HG02571 (cell line): ENCODE measurements at regions not wholly inside any gene's neighbourhood (a gene's known extent, or its start where the extent isn't known, plus 50 kb on each side); places are given as distances from the start of the nearest gene placed in this dataset.

Experiments
- ATAC-seq: cut with Tn5 transposase; IDR thresholded peaks from one replicate; pipeline ENCODE4 v1.9.1; 2021; ENCODE audit warnings: mild to moderate bottlenecking, moderate library complexity; ENCODE audit not compliant: unreplicated experiment

DNA sequence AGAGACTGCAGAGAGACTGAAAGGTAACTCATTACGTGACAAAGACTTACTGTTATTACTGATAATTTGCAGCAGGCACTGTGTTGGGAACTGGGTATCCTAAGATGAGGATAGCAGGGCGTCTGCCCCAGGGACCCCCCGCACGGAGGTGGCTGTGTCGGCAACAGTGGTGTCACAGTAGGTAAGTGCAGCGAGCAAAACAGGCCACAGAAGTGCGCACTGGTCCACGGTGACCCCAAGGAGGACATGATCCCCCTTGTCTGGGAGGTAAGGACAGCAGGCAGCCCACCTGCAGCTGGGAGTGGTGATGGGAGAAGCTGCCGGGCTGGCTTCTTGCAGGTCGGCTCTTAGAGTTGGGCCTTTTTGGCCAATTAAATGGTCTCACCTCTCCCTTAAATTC is 82.9 kb downstream of the FAM43A start:
- no peak for ATAC-seq

DNA sequence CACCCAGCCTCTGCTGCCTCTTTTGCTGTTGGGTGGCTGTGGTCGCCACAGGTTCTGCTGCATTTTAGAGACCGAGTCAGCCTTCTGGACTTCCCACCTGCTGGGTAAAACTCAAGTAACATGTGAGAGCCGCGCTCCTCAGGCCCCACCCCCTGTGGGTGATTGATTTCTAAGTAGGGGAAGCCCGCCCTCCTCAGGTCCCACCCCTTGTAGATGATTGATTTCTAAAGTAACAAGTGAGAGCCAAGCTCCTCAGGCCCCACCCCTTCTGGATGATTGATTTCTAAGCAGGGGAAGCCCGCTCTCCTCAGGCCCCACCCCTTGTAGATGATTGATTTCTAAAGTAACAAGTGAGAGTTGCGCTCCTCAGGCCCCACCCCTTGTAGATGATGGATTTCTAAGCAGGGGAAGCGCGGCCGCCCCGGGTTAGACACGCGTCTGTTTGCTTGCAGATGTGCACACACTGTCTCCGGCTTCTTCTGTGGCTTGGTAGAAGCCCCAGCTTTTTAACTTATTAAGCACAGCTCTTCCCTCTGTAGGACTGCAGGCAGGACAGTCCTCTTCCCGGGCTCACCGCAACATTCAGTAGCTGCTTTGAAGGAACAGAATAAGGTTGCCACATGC is 83.4 kb downstream of the FAM43A start:
- ATAC-seq, result peak; percentile 93

DNA sequence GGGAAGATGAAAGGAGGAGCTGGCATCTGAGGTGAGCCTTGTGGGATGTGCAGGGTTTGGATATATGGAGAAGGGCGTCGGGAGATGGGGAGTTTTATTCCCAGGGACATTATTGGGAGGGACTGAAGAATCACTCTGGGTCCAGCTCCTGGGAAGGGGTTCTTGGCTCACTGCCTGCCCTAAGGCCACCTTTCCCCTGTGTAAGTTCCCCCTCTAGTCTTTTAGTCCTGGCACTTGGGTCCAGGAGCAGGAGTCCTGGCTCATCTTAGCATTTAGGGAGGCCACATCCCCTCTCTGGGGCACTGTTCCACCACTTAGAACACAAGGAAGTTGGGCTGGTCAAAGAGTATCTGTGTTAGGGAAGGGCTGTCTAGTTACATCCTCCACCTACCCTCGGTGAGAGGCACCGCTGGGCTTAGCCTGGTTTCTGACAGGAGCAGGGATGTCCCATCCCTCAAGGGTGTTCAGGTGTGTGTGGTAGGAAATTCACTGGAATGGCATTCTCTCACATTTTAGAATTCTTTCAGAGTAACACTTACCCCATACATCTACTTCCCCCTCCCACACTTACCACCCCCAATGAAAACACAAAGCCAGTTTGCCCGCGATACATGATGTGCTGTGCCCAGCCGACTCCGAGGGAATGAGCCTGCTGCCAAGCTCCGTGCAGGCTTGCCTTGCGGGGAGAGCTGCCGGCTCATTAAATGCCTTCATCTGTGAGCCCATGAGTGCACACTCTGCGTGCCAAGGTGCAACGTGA is 86.7 kb downstream of the FAM43A start:
- ATAC-seq, result no peak

- ATAC-seq, result no peak
Measured at GRCh38 chr3:194773216-194773615, 87.5 kb downstream of the FAM43A start.

DNA sequence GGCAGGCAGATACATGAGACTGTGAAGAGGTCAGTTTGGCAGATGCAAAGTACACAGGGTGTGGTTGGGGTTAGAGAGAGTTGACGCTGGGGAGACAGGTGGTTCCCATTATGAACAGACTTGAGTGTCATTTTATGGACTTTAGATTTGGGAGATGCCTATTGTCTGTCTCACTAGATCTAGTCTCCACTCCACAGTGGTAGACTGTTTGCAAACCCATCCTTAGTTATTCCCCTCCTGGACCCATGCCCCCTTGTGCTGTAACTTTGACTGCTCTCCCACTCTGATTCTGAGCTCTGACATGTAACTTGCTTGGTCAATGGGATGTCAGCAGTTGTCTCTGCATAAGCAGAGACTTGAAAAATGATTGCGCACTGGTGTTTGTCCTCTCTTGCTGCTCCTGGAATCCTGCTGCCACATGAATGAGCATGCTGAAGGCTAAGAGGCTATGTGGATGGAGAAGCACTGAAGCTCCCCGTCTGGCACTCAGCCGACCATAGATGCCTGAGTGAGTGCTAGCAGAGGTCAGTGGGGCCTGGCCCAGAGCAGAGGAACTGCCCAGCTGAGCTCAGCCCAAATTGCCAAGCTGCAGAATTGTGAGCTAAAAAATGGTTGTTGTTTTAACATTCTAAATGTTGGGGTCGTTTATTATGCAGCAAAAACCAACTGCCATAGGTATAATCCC is 88.2 kb downstream of the FAM43A start:
- ATAC-seq, result no peak

GRCh38 chr3:194775266-194775665 is 89.6 kb downstream of the FAM43A start:
- no peak for ATAC-seq

GRCh38 chr3:194775731-194776130 is 90.0 kb downstream of the FAM43A start:
- no peak for ATAC-seq

DNA sequence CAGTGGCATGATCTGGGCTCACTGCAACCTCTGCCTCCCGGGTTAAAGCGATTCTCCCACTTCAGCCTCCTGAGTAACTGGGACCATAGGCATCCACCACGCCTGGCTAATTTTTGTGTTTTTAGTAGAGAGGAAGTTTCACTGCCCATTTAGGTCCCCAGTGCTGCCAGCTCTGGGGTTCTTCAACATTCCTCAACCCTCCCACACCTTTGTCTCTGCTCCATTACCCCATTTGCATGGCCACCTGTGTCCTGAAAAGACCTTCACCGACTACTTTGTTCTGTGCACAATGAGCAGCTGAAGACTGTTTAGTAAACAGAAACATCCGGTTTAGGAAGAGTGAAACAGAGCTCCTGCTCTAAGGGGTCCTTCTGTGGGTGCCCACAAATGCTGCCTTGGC is 92.0 kb downstream of the FAM43A start:
- ATAC-seq, result no peak

- no peak for ATAC-seq
Measured at GRCh38 chr3:194779729-194780224, 94.1 kb downstream of the FAM43A start.

GRCh38 chr3:194780706-194781105 is 95.0 kb downstream of the FAM43A start:
- ATAC-seq, result no peak

GRCh38 chr3:194781617-194782016 is 95.9 kb downstream of the FAM43A start:
- no peak for ATAC-seq

GRCh38 chr3:194782698-194783404 is 97.2 kb downstream of the FAM43A start:
- no peak for ATAC-seq

- no peak for ATAC-seq
Measured at GRCh38 chr3:194784361-194784760, 98.7 kb downstream of the FAM43A start.

- ATAC-seq, result no peak
Measured at GRCh38 chr3:194785315-194785714, 99.6 kb downstream of the FAM43A start.

DNA sequence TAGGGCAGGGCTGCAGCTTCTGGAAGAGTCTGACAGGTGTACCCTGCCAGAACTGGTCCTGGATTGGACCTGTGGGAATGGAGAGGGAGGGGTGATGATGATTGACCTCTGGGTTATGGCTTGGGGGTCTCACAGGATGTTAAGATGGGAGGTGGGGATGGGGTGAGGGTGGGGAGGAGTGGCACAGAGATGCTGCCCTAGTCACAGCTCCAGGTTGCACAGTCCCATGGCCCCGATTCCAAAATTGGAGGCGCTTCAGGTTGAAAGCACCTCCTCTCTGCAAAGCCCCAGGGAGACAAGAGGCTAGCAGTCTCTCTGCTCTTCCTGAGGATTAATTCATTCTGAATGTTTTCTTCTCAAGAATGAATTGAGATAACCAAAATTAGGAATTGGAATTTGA is 101.4 kb downstream of the FAM43A start:
- no peak for ATAC-seq

GRCh38 chr3:194787650-194788049 is 102.0 kb downstream of the FAM43A start:
- no peak for ATAC-seq

- ATAC-seq, result no peak
Measured at GRCh38 chr3:194792368-194792767, 106.7 kb downstream of the FAM43A start.

GRCh38 chr3:194797555-194798250 is 112.0 kb downstream of the FAM43A start:
- no peak for ATAC-seq

DNA sequence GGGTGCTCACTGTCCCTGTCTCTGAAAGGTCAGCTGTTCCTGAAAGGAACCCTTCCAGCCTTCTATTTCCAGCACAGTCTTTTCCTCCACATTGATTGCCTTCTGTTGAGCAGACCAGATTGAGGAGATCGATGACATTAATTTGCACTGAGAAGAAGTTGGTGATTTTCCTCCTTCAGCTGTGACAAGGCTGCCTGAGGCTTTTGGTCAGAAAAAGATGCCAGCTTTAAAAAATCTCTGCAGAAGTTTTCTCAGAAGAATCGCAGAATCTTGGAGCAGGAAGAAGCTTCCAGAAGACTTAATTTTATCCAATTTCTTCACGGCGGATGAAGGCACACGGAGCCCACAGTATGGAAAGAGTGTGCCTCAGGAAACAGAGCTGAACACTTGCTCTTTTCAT is 112.8 kb downstream of the FAM43A start:
- no peak for ATAC-seq

DNA sequence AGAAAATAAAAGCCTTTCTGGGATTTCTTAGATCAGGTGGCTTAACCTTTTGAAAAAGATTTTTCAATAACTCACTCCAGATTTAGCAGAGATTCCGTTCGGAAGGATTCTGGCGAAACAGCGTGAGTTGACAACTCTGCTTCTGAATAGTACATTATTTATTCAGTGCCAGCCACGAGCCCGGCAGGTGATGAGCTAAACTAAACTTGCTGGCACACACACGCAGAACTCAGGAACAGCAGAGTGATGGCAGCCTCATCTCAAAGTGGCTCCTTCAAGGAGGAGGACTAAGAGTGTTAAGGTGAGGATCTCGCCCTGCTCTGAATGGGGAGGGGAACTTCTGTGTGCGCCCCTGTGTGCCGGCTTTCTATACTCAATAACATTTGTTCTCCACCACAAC is 114.3 kb downstream of the FAM43A start:
- no peak for ATAC-seq
